Neural progenitor cell (in vitro differentiated cells): ENCODE measurements at regions not wholly inside any gene's neighbourhood (a gene's known extent, or its start where the extent isn't known, plus 50 kb on each side); places are given as distances from the start of the nearest gene placed in this dataset.

Experiments used
- DNase-seq: peaks from one replicate; pipeline ENCODE4 v3.0.0-alpha.2; 2016; ENCODE audit warnings: low spot score
- H2AFZ ChIP-seq: fragments of 200-600 bp; sonication (generic); replicated peaks from 2 replicates; pipeline ENCODE4 v1.6.1; 2016; ENCODE audit warnings: antibody characterized with exemption
- H3F3A ChIP-seq: fragments of 200-600 bp; sonication (generic); 2 replicates; pipeline ENCODE4 v1.6.1; 2016; ENCODE audit warnings: antibody characterized with exemption, low read depth
- H3K27ac ChIP-seq: fragments of 200-600 bp; sonication (generic); 2 replicates; pipeline ENCODE4 v1.5.1; 2016; ENCODE audit warnings: mild to moderate bottlenecking
- H3K27me3 ChIP-seq: fragments of 200-600 bp; sonication (generic); 2 replicates; pipeline ENCODE4 v1.6.1; 2016; ENCODE audit warnings: mild to moderate bottlenecking, moderate library complexity
- H3K36me3 ChIP-seq: fragments of 200-600 bp; sonication (generic); 2 replicates; pipeline ENCODE4 v1.5.1; 2016
- H3K4me1 ChIP-seq: fragments of 200-600 bp; sonication (generic); 2 replicates; pipeline ENCODE4 v1.6.1; 2016; ENCODE audit warnings: mixed run types
- H3K4me2 ChIP-seq: fragments of 200-600 bp; sonication (generic); 2 replicates; pipeline ENCODE4 v1.6.1; 2016
- H3K4me3 ChIP-seq: fragments of 200-600 bp; sonication (generic); 2 replicates; pipeline ENCODE4 v1.5.1; 2016
- H3K79me2 ChIP-seq: fragments of 200-600 bp; sonication (generic); 2 replicates; pipeline ENCODE4 v1.6.1; 2016; ENCODE audit warnings: low read depth
- H3K9ac ChIP-seq: fragments of 200-600 bp; sonication (generic); 2 replicates; pipeline ENCODE4 v1.6.1; 2016
- H3K9me3 ChIP-seq: fragments of 200-600 bp; sonication (generic); 2 replicates; pipeline ENCODE4 v1.5.1; 2016; ENCODE audit warnings: low read depth
- H4K20me1 ChIP-seq: fragments of 200-600 bp; sonication (generic); 2 replicates; pipeline ENCODE4 v1.6.1; 2016; ENCODE audit warnings: low read depth
- H3K27ac Mint-ChIP-seq: 3 replicates; pipeline ENCODE4 v1.8.0; 2021; ENCODE audit warnings: mixed read lengths
- H3K27me3 Mint-ChIP-seq: 2 replicates; pipeline ENCODE4 v1.8.0; 2022; ENCODE audit warnings: low read depth, mild to moderate bottlenecking, inconsistent platforms, moderate library complexity, mixed read lengths; ENCODE audit not compliant: insufficient read depth
- H3K36me3 Mint-ChIP-seq: 3 replicates; pipeline ENCODE4 v1.8.0; 2021; ENCODE audit warnings: mixed read lengths
- H3K4me1 Mint-ChIP-seq: 3 replicates; pipeline ENCODE4 v1.8.0; 2021; ENCODE audit warnings: mixed read lengths
- H3K4me3 Mint-ChIP-seq: 3 replicates; pipeline ENCODE4 v1.8.0; 2021; ENCODE audit warnings: mild to moderate bottlenecking, moderate library complexity, mixed read lengths
- H3K9me3 Mint-ChIP-seq: 3 replicates; pipeline ENCODE4 v1.8.0; 2020; ENCODE audit warnings: mixed read lengths
- EZH2 ChIP-seq: fragments of 200-600 bp; sonication (generic); IDR thresholded peaks from 2 replicates; pipeline ENCODE4 v1.6.1; 2017; ENCODE audit warnings: antibody characterized with exemption, mild to moderate bottlenecking, moderate library complexity
- EZH2phosphoT487 ChIP-seq: fragments of 200-600 bp; sonication (generic); IDR thresholded peaks from 2 replicates; pipeline ENCODE4 v1.6.1; 2017; ENCODE audit warnings: antibody characterized with exemption
- TF ChIP-seq, protein P1 (sequence below): fragments of 200-600 bp; sonication (generic); IDR thresholded peaks from 2 replicates; pipeline ENCODE4 v1.5.1; 2017; ENCODE audit warnings: antibody characterized with exemption, mild to moderate bottlenecking

- Histone ChIP-seq H3K9ac (no peak overlapping the region), H3K9me3 (no peaks in the 10 kb centered on the region), H3F3A (no peaks in the 10 kb centered on the region), H4K20me1 (no peaks in the 10 kb centered on the region), H3K4me3 (no peak overlapping the region), H3K27me3 (no peaks in the 10 kb centered on the region), H2AFZ (no peak overlapping the region), H3K4me1 (no peaks in the 10 kb centered on the region), H3K36me3 (no peaks in the 10 kb centered on the region), H3K4me2 (no peak overlapping the region), H3K79me2 (no peaks in the 10 kb centered on the region), H3K27ac (no peak overlapping the region)
- no peaks in the 10 kb centered on the region for H3K36me3 Mint-ChIP-seq
- peak overlapping the region; percentile 36 for H3K27ac Mint-ChIP-seq
- no peaks in the 10 kb centered on the region for H3K27me3 Mint-ChIP-seq
- H3K9me3 Mint-ChIP-seq: peaks cover 2% of the 10 kb centered on the region
- H3K4me1 Mint-ChIP-seq: peaks cover 5% of the 10 kb centered on the region
- no peak overlapping the region for H3K4me3 Mint-ChIP-seq
- TF ChIP-seq EZH2phosphoT487 (no peak), EZH2 (no peak)
- TF ChIP-seq, protein P1, sequence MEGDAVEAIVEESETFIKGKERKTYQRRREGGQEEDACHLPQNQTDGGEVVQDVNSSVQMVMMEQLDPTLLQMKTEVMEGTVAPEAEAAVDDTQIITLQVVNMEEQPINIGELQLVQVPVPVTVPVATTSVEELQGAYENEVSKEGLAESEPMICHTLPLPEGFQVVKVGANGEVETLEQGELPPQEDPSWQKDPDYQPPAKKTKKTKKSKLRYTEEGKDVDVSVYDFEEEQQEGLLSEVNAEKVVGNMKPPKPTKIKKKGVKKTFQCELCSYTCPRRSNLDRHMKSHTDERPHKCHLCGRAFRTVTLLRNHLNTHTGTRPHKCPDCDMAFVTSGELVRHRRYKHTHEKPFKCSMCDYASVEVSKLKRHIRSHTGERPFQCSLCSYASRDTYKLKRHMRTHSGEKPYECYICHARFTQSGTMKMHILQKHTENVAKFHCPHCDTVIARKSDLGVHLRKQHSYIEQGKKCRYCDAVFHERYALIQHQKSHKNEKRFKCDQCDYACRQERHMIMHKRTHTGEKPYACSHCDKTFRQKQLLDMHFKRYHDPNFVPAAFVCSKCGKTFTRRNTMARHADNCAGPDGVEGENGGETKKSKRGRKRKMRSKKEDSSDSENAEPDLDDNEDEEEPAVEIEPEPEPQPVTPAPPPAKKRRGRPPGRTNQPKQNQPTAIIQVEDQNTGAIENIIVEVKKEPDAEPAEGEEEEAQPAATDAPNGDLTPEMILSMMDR: no peak
- no peak for DNase-seq
Measured at GRCh38 chrX:88604433-88605221, 142.4 kb upstream of the CPXCR1 start.

GRCh38 chrX:88605222-88605583 is 141.8 kb upstream of the CPXCR1 start:
- H3K4me3 ChIP-seq: no peak overlapping the region
- H3K4me1 Mint-ChIP-seq: peaks cover 5% of the 10 kb centered on the region
- H3K27me3 Mint-ChIP-seq: no peaks in the 10 kb centered on the region
- no peak overlapping the region for H3K4me2 ChIP-seq
- no peak overlapping the region for H3K9ac ChIP-seq
- H2AFZ ChIP-seq: no peak overlapping the region
- no peaks in the 10 kb centered on the region for H4K20me1 ChIP-seq
- TF ChIP-seq EZH2phosphoT487 (no peak), EZH2 (no peak)
- TF ChIP-seq, protein P1: no peak
- no peaks in the 10 kb centered on the region for H3K36me3 Mint-ChIP-seq
- no peak overlapping the region for H3K4me3 Mint-ChIP-seq
- no peaks in the 10 kb centered on the region for H3K79me2 ChIP-seq
- no peak for DNase-seq
- no peak overlapping the region for H3K27ac ChIP-seq
- H3K27me3 ChIP-seq: no peaks in the 10 kb centered on the region
- H3K36me3 ChIP-seq: no peaks in the 10 kb centered on the region
- peaks cover 2% of the 10 kb centered on the region for H3K9me3 Mint-ChIP-seq
- no peaks in the 10 kb centered on the region for H3F3A ChIP-seq
- no peak overlapping the region for H3K27ac Mint-ChIP-seq
- H3K9me3 ChIP-seq: no peaks in the 10 kb centered on the region
- H3K4me1 ChIP-seq: no peaks in the 10 kb centered on the region

GRCh38 chrX:88612870-88613329 is 134.1 kb upstream of the CPXCR1 start:
- no peaks in the 10 kb centered on the region for H3K9me3 ChIP-seq
- no peak overlapping the region for H3K27ac Mint-ChIP-seq
- H3K4me2 ChIP-seq: no peak overlapping the region
- no peaks in the 10 kb centered on the region for H3K27me3 Mint-ChIP-seq
- peak overlapping the region; percentile 83 for H2AFZ ChIP-seq
- H3K27me3 ChIP-seq: no peaks in the 10 kb centered on the region
- no peaks in the 10 kb centered on the region for H3K9me3 Mint-ChIP-seq
- no peak overlapping the region for H3K9ac ChIP-seq
- no peaks in the 10 kb centered on the region for H3K4me1 ChIP-seq
- H3K27ac ChIP-seq: no peak overlapping the region
- H3K4me1 Mint-ChIP-seq: no peaks in the 10 kb centered on the region
- H3F3A ChIP-seq: no peaks in the 10 kb centered on the region
- H3K79me2 ChIP-seq: no peaks in the 10 kb centered on the region
- no peak overlapping the region for H3K4me3 Mint-ChIP-seq
- H3K36me3 Mint-ChIP-seq: no peaks in the 10 kb centered on the region
- H4K20me1 ChIP-seq: no peaks in the 10 kb centered on the region
- no peak overlapping the region for H3K4me3 ChIP-seq
- no peak for TF ChIP-seq EZH2
- TF ChIP-seq EZH2phosphoT487: no peak
- TF ChIP-seq, protein P1: no peak
- peak; percentile 21 for DNase-seq
- H3K36me3 ChIP-seq: no peaks in the 10 kb centered on the region
